Gastroesophageal sphincter (tissue), 4 donors: ENCODE measurements at regions not wholly inside any gene's neighbourhood (a gene's known extent, or its start where the extent isn't known, plus 50 kb on each side); places are given as distances from the start of the nearest gene placed in this dataset.
A peak's percentile ranks its signal among the peaks of the same experiment; 100 is the strongest.

Source experiments
- ATAC-seq: fragments of 150-250 bp; one replicate; pipeline ENCODE4 v1.9.1; 2016; ENCODE audit warnings: mild to moderate bottlenecking, moderate library complexity
- H3K27ac ChIP-seq, 4 donors: fragments of 200-600 bp; sonication (generic) in 3 of 4; 1 replicate in 3 of 4; 2 replicates in 1 of 4; pipeline ENCODE4 v1.5.1; 2016 to 2019
- H3K27me3 ChIP-seq: fragments of 200-600 bp; sonication (generic); one replicate; pipeline ENCODE4 v1.5.1; 2019
- H3K36me3 ChIP-seq, 2 donors: fragments of 200-600 bp; sonication (generic); one replicate each; pipeline ENCODE4 v1.5.1; 2019; ENCODE audit warnings: control low read depth in 1 of 2
- H3K4me1 ChIP-seq, 3 donors: fragments of 200-600 bp; sonication (generic); 1 replicate in 2 of 3; 2 replicates in 1 of 3; pipeline ENCODE4 v1.5.1; 2016 to 2019; ENCODE audit warnings: control low read depth in 2 of 3
- H3K4me3 ChIP-seq, 2 donors: fragments of 200-600 bp; sonication (generic); one replicate each; pipeline ENCODE4 v1.5.1; 2019; ENCODE audit warnings: mild to moderate bottlenecking in 1 of 2, moderate library complexity in 1 of 2
- H3K9me3 ChIP-seq, 3 donors: fragments of 200-600 bp; sonication (generic); one replicate each; pipeline ENCODE4 v1.5.1; 2017 to 2019; ENCODE audit warnings: control low read depth in 2 of 3
- CTCF ChIP-seq, 4 experiments: fragments of 200-600 bp in 2 of 4; fragments of 450-650 bp in 2 of 4; sonication (generic) in 1 of 4; IDR thresholded peaks; one replicate each; pipeline ENCODE4 v1.5.1; 2017 to 2019; ENCODE audit warnings: antibody characterized with exemption in 4 of 4, mild to moderate bottlenecking in 2 of 4, moderate library complexity in 2 of 4
- EP300 ChIP-seq: sonication (generic); formaldehyde crosslinking; IDR thresholded peaks from one replicate; pipeline ENCODE4 v1.6.1; 2017; ENCODE audit warnings: antibody characterized with exemption, mild to moderate bottlenecking
- POLR2A ChIP-seq, 2 donors: fragments of 450-650 bp; IDR thresholded peaks; one replicate each; pipeline ENCODE4 v1.6.1; 2017; ENCODE audit warnings: antibody characterized with exemption in 2 of 2, mild to moderate bottlenecking in 2 of 2, moderate library complexity in 1 of 2
- POLR2AphosphoS5 ChIP-seq: sonication (generic); formaldehyde crosslinking; IDR thresholded peaks from one replicate; pipeline ENCODE4 v1.6.1; 2017; ENCODE audit warnings: antibody characterized with exemption
- WGBS, 2 donors: methylation state at CpG; one replicate each; pipeline ENCODE4 v1.1.5; 2018; ENCODE audit warnings: low coverage in 1 of 2; 5-methylcytosine and 5-hydroxymethylcytosine counted together

GRCh38 chr14:84804468-84804867 is 725.5 kb upstream of the FLRT2 start:
- H3K27ac ChIP-seq: no peak overlapping the region
- TF ChIP-seq POLR2AphosphoS5: no peak
- no peak for TF ChIP-seq CTCF (IDR thresholded peaks at IDR 0.05)
- TF ChIP-seq POLR2A (IDR thresholded peaks at IDR 0.05): no peak
- no peak for TF ChIP-seq EP300
- no peak for ATAC-seq
- no peaks in the 10 kb centered on the region for H3K36me3 ChIP-seq
- no peak overlapping the region for H3K4me3 ChIP-seq
- no peaks in the 10 kb centered on the region for H3K27me3 ChIP-seq
- H3K9me3 ChIP-seq: no peaks in the 10 kb centered on the region
- H3K4me1 ChIP-seq: peaks cover 0 to 8% (median 0%) of the 10 kb centered on the region in 3 donors
- 38% methylated on average over 1 of the region's 1 CpG for WGBS, 2 donors

DNA sequence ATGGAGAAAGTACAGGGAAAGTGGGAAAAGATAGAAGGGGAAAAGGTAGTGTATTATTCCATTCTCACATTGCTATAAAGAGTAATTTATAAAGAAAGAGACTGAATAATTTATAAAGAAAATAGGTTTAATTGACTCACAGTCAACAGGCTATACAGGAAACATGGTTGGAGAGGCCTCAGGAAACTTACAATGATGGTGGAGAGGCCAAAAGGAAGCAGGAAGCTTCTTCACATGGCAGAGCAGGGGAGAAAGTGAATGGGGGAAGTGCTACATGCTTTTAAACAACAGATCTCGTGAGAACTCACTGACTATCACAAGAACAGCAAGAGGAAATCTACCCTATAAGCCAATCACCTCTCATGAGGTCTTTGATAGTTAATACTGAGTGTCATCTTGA is 725.0 kb upstream of the FLRT2 start:
- no peaks in the 10 kb centered on the region for H3K36me3 ChIP-seq
- H3K4me1 ChIP-seq: peaks cover 0 to 8% (median 0%) of the 10 kb centered on the region in 3 donors
- 47% methylated on average over 1 of the region's 1 CpG; no CpG with 5 or more reads in 1 of the 2 donors for WGBS, 2 donors
- H3K9me3 ChIP-seq: no peaks in the 10 kb centered on the region
- TF ChIP-seq POLR2A (IDR thresholded peaks at IDR 0.05): no peak
- TF ChIP-seq POLR2AphosphoS5: no peak
- no peak for TF ChIP-seq CTCF (IDR thresholded peaks at IDR 0.05)
- no peak for TF ChIP-seq EP300
- no peaks in the 10 kb centered on the region for H3K27me3 ChIP-seq
- H3K27ac ChIP-seq: no peak overlapping the region
- no peak for ATAC-seq
- H3K4me3 ChIP-seq: no peak overlapping the region

DNA sequence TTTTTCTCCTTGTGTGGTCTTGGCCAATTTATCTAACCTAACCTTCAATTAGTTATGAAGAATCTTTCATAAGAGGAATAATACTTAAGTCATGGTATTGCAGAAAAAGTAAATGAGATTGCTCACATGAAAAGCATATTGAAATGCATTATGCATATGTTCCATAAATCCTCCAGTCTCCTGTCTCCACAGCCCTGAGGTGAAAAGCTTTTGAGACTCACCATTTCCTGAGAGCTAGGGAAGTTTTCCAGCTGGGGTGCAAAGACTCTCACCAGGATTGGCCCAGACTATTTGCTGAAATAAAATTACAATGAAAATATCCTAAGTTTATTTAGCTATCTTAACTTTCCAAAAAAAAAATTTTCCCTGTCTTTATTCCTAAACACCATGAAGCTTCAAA is 723.8 kb upstream of the FLRT2 start:
- ATAC-seq: no peak
- Histone ChIP-seq H3K4me1 (peaks cover 0 to 8% (median 0%) of the 10 kb centered on the region in 3 donors), H3K27ac (no peak overlapping the region), H3K4me3 (no peak overlapping the region), H3K27me3 (no peaks in the 10 kb centered on the region), H3K36me3 (no peaks in the 10 kb centered on the region), H3K9me3 (no peaks in the 10 kb centered on the region)
- TF ChIP-seq POLR2AphosphoS5 (no peak), EP300 (no peak), POLR2A (IDR thresholded peaks at IDR 0.05) (no peak), CTCF (IDR thresholded peaks at IDR 0.05) (no peak)

GRCh38 chr14:84806622-84807021 is 723.3 kb upstream of the FLRT2 start:
- 44 to 59% methylated on average over 2 to 4 of the region's 4 CpGs for WGBS, 2 donors
- H3K4me1 ChIP-seq: peaks cover 0 to 8% (median 0%) of the 10 kb centered on the region in 3 donors
- H3K27me3 ChIP-seq: no peaks in the 10 kb centered on the region
- H3K36me3 ChIP-seq: no peaks in the 10 kb centered on the region
- TF ChIP-seq POLR2AphosphoS5 (no peak), CTCF (IDR thresholded peaks at IDR 0.05) (no peak), EP300 (no peak), POLR2A (IDR thresholded peaks at IDR 0.05) (no peak)
- H3K9me3 ChIP-seq: no peaks in the 10 kb centered on the region
- no peak overlapping the region for H3K27ac ChIP-seq
- peak; percentile 41 for ATAC-seq
- H3K4me3 ChIP-seq: no peak overlapping the region

- H3K36me3 ChIP-seq: no peaks in the 10 kb centered on the region
- no peak for TF ChIP-seq POLR2AphosphoS5
- no peak for TF ChIP-seq POLR2A (IDR thresholded peaks at IDR 0.05)
- TF ChIP-seq EP300: no peak
- no peak for TF ChIP-seq CTCF (IDR thresholded peaks at IDR 0.05)
- H3K27me3 ChIP-seq: no peaks in the 10 kb centered on the region
- no peak for ATAC-seq
- H3K27ac ChIP-seq: no peak overlapping the region
- H3K4me1 ChIP-seq: peaks cover 0 to 8% (median 0%) of the 10 kb centered on the region in 3 donors
- H3K9me3 ChIP-seq: no peaks in the 10 kb centered on the region
- 31 to 61% methylated on average over 3 of the region's 3 CpGs for WGBS, 2 donors
- H3K4me3 ChIP-seq: no peak overlapping the region
Measured at GRCh38 chr14:84807673-84808072, 722.3 kb upstream of the FLRT2 start.
